ENCODE measurements at regions not wholly inside any gene's neighbourhood (a gene's known extent, or its start where the extent isn't known, plus 50 kb on each side); places are given as distances from the start of the nearest gene placed in this dataset.

- no peak overlapping the region for H2AK5ac ChIP-seq (ENCODE audit: low read depth, low read length)
- H4K20me1 ChIP-seq (ENCODE audit: insufficient read depth, low read length): no peaks in the 10 kb centered on the region
- no peaks in the 10 kb centered on the region for H3K36me3 ChIP-seq (ENCODE audit: control insufficient read depth, insufficient read depth, low read length)
- ChIA-PET CTCF (no interaction called here), POLR2A (ENCODE audit: unreplicated experiment) (no interaction called here)
- H3K9me3 ChIP-seq (ENCODE audit: control insufficient read depth, insufficient read depth, low read length): peaks cover 11% of the 10 kb centered on the region; the same call in 1 of the 2 replicates
- H3K14ac ChIP-seq (replicated peaks; ENCODE audit: low read depth, low read length): no peak overlapping the region
- no TSS peak for BruUV-seq (replicated peaks)
- H2BK20ac ChIP-seq (ENCODE audit: low read depth, low read length): no peak overlapping the region
- WGBS, 2 experiments (ENCODE audit: extremely low coverage in 2 of 2, insufficient read length in 1 of 2): no CpG with 5 or more reads among the region's 1 CpG
- dilution Hi-C loops (cut with HindIII; ENCODE audit: low sequenced_read_pairs, unreplicated experiment): no loop called here
- H4K5ac ChIP-seq (ENCODE audit: low read depth, low read length): no peak overlapping the region
- no peak overlapping the region for H2AFZ ChIP-seq (replicated peaks; ENCODE audit: low read length, poor library complexity)
- no peaks in the 10 kb centered on the region for H3K4me1 ChIP-seq (ENCODE audit: control insufficient read depth, insufficient read depth, low read length)
- H3K4me2 ChIP-seq (ENCODE audit: low read depth, low read length): no peak overlapping the region
- H3K27ac ChIP-seq (ENCODE audit: insufficient read depth, low read length): no peak overlapping the region
- no peak overlapping the region for H3K4ac ChIP-seq (ENCODE audit: low read depth, low read length)
- no peak overlapping the region for H2BK5ac ChIP-seq (ENCODE audit: low read depth, low read length, poor library complexity, severe bottlenecking)
- H4K8ac ChIP-seq (ENCODE audit: low read depth in 2 of 2, low read length in 2 of 2): no peak overlapping the region
- H3K27me3 ChIP-seq (ENCODE audit: control insufficient read depth, insufficient read depth, low read length): no peaks in the 10 kb centered on the region
- DNase-seq (no peak), ATAC-seq (ENCODE audit: low read depth) (no peak)
- H2AK9ac ChIP-seq (replicated peaks; ENCODE audit: low read depth, low read length, poor library complexity): no peak overlapping the region
- in situ Hi-C loops (cut with MboI; ENCODE audit: low sequenced_read_pairs): no loop called here
- no peak overlapping the region for H2BK120ac ChIP-seq (ENCODE audit: low read depth, low read length)
- no peak overlapping the region for H4K91ac ChIP-seq (ENCODE audit: insufficient read depth, low read depth, low read length)
- no peak for TF ChIP-seq USF2 (IDR thresholded peaks at IDR 0.05; ENCODE audit: low read depth, low read length)
- TF ChIP-seq SMC3 (IDR thresholded peaks at IDR 0.05; ENCODE audit: low read depth, low read length): no peak
- no peak for TF ChIP-seq POLR2A (IDR thresholded peaks at IDR 0.05; ENCODE audit: low read depth, low read length)
- TF ChIP-seq MAZ (IDR thresholded peaks at IDR 0.05; ENCODE audit: borderline replicate concordance, low read depth, low read length): no peak
- no peak for TF ChIP-seq MAFK (IDR thresholded peaks at IDR 0.05; ENCODE audit: low read depth, low read length)
- TF ChIP-seq MXI1 (IDR thresholded peaks at IDR 0.05; ENCODE audit: borderline replicate concordance, low read depth, low read length): no peak
- no peak for TF ChIP-seq NFE2L2 (IDR thresholded peaks at IDR 0.05; ENCODE audit: low read depth, low read length)
- no peak for TF ChIP-seq RFX5 (IDR thresholded peaks at IDR 0.05; ENCODE audit: low read depth, low read length)
- TF ChIP-seq CEBPB (IDR thresholded peaks at IDR 0.05; ENCODE audit: low read depth, low read length): no peak
- no peak for TF ChIP-seq CHD1 (IDR thresholded peaks at IDR 0.05; ENCODE audit: low read depth, low read length)
- no peak for TF ChIP-seq CTCF (conservative IDR thresholded peaks at IDR 0.05; ENCODE audit: low read depth, low read length)
- TF ChIP-seq RAD21 (IDR thresholded peaks at IDR 0.05; ENCODE audit: low read length): no peak
- no peak for TF ChIP-seq BHLHE40 (IDR thresholded peaks at IDR 0.05; ENCODE audit: low read depth, low read length)
- TF ChIP-seq ELK1 (IDR thresholded peaks at IDR 0.05; ENCODE audit: borderline replicate concordance, low read depth, low read length): no peak
- no peak for TF ChIP-seq RCOR1 (IDR thresholded peaks at IDR 0.05; ENCODE audit: insufficient replicate concordance, low read length)
- no peak for TF ChIP-seq FOS (IDR thresholded peaks at IDR 0.05; ENCODE audit: low read depth, low read length)
- intact Hi-C loops (cut with micrococcal nuclease): no loop called here
- H2BK15ac ChIP-seq (ENCODE audit: low read depth, low read length): no peak overlapping the region
- H3K4me3 ChIP-seq (ENCODE audit: insufficient read depth, low read depth, low read length): no peak overlapping the region
- H3K9ac ChIP-seq (ENCODE audit: low read depth, low read length): no peak overlapping the region
- H3K23ac ChIP-seq (ENCODE audit: low read depth, low read length): no peak overlapping the region
- H3K9me1 ChIP-seq (ENCODE audit: insufficient read depth, low read length): no peaks in the 10 kb centered on the region
- no peak overlapping the region for H3K56ac ChIP-seq (ENCODE audit: extremely low read depth, insufficient read depth, low read length)
- H3K18ac ChIP-seq (ENCODE audit: low read depth, low read length): no peak overlapping the region
- H3K79me1 ChIP-seq (ENCODE audit: low read depth in 1 of 2, low read length in 2 of 2): no peaks in the 10 kb centered on the region
These were observed 1397.4 kb upstream of the SPRY2 start for GRCh38 chr13:81738364-81738763.

Data from IMR-90 (cell line).